NCI-H2227 (cell line): ENCODE measurements at regions not wholly inside any gene's neighbourhood (a gene's known extent, or its start where the extent isn't known, plus 50 kb on each side); places are given as distances from the start of the nearest gene placed in this dataset.
A peak's percentile ranks its signal among the peaks of the same experiment; 100 is the strongest.

Experiments
- DNase-seq: peaks from one replicate; lab custom pipeline; 2025; ENCODE audit not compliant: unreplicated experiment; lab: John Stamatoyannopoulos, UW

GRCh38 chr4:137333031-137333430, 199.3 kb downstream of the PCDH18 start:
- DNase-seq = no peak

- no peak for DNase-seq
These were observed 220.0 kb downstream of the PCDH18 start for GRCh38 chr4:137312257-137312656.

GRCh38 chr4:137310593-137311490, 221.5 kb downstream of the PCDH18 start:
- no peak for DNase-seq

GRCh38 chr4:137310166-137310565, 222.1 kb downstream of the PCDH18 start:
- no peak for DNase-seq

GRCh38 chr4:137309424-137309823, 222.9 kb downstream of the PCDH18 start:
- DNase-seq = no peak

- no peak for DNase-seq
These were observed 224.5 kb downstream of the PCDH18 start for GRCh38 chr4:137307806-137308205.

GRCh38 chr4:137300776-137301175, 231.5 kb downstream of the PCDH18 start:
- DNase-seq = peak; percentile 2

- no peak for DNase-seq
These were observed 233.0 kb downstream of the PCDH18 start for GRCh38 chr4:137299281-137299680.

- no peak for DNase-seq
These were observed 239.0 kb downstream of the PCDH18 start for GRCh38 chr4:137293281-137293680.

GRCh38 chr4:137283737-137284136, 248.6 kb downstream of the PCDH18 start:
- no peak for DNase-seq

GRCh38 chr4:137278431-137278830, 253.9 kb downstream of the PCDH18 start:
- no peak for DNase-seq

GRCh38 chr4:137274404-137274803, 257.9 kb downstream of the PCDH18 start:
- no peak for DNase-seq

GRCh38 chr4:137267024-137267423, 265.3 kb downstream of the PCDH18 start:
- no peak for DNase-seq

GRCh38 chr4:137266511-137266910, 265.8 kb downstream of the PCDH18 start:
- DNase-seq = no peak

GRCh38 chr4:137263206-137263605, 269.1 kb downstream of the PCDH18 start:
- DNase-seq = no peak

GRCh38 chr4:137253949-137254348, 278.3 kb downstream of the PCDH18 start:
- DNase-seq = no peak

- DNase-seq = no peak
These were observed 283.2 kb downstream of the PCDH18 start for GRCh38 chr4:137249112-137249511.

- no peak for DNase-seq
These were observed 293.7 kb downstream of the PCDH18 start for GRCh38 chr4:137238456-137239162.

- peak; percentile 4 for DNase-seq
These were observed 305.4 kb downstream of the PCDH18 start for GRCh38 chr4:137226900-137227299.

- DNase-seq = no peak
These were observed 306.1 kb downstream of the PCDH18 start for GRCh38 chr4:137226221-137226620.

GRCh38 chr4:137213372-137214173, 318.7 kb downstream of the PCDH18 start:
- no peak for DNase-seq
